GM12878 (cell line): ENCODE measurements at regions not wholly inside any gene's neighbourhood (a gene's known extent, or its start where the extent isn't known, plus 50 kb on each side); places are given as distances from the start of the nearest gene placed in this dataset.

ENCODE experiments used
- ATAC-seq: fragments of 200-7000 bp; cut with Tn5 transposase; 3 replicates; pipeline ENCODE4 v1.9.1; 2020; ENCODE audit warnings: mild to moderate bottlenecking, moderate library complexity
- BruUV-seq: library from RNA; stranded (reverse); fragments of 400-500 nt; replicated peaks from 2 replicates; lab custom pipeline; 2021; lab: Mats Ljungman, UMichigan
- CTCF ChIA-PET: fragments of 300-600 bp; sonication (Branson Sonifier 250); formaldehyde crosslinking; extraction: SDS; loops from one replicate; lab custom pipeline; 2021; ENCODE audit warnings: inconsistent platforms; lab: Yijun Ruan, JAX
- POLR2A ChIA-PET: fragments of 350-600 bp; formaldehyde crosslinking; extraction: SDS; loops from one replicate; lab custom pipeline; 2021; ENCODE audit warnings: inconsistent platforms; lab: Charles Lee
- RAD21 ChIA-PET: fragments of 300-600 bp; sonication (Branson Sonifier 250); formaldehyde crosslinking; loops from one replicate; lab custom pipeline; 2023; ENCODE audit warnings: antibody characterized with exemption; ENCODE audit not compliant: unreplicated experiment; lab: Charles Lee
- SMC1A ChIA-PET: fragments of 300-600 bp; sonication (Branson Sonifier 250); formaldehyde crosslinking; loops from one replicate; lab custom pipeline; 2023; ENCODE audit not compliant: unreplicated experiment, uncharacterized antibody; lab: Charles Lee
- DNase-seq: peaks from one replicate; pipeline ENCODE4 v3.0.0-alpha.2; 2011; ENCODE audit warnings: low read depth, low spot score
- FAIRE-seq: peaks from 3 replicates; lab custom pipeline; 2011; peaks lifted over from hg19 to GRCh38; lab: Jason Lieb, UNC
- H2AFZ ChIP-seq: 2 replicates; pipeline ENCODE4 v1.6.0; 2011; ENCODE audit warnings: low read depth, low read length, control low read depth; ENCODE audit not compliant: control insufficient read depth
- H3K27ac ChIP-seq: 2 replicates; pipeline ENCODE4 v1.5.1; 2011; ENCODE audit warnings: control low read depth; ENCODE audit not compliant: control insufficient read depth, insufficient read depth
- H3K27me3 ChIP-seq, 2 experiments: replicated peaks in 1 of 2; 2 replicates each; pipeline versions ENCODE4 v1.6.0 to v1.6.1; 2011; ENCODE audit warnings: low read length in 1 of 2; ENCODE audit not compliant: control insufficient read depth in 2 of 2, insufficient read depth in 2 of 2
- H3K36me3 ChIP-seq, 2 experiments: 2 replicates each; pipeline ENCODE4 v1.5.1; 2011; ENCODE audit warnings: low read length in 1 of 2; ENCODE audit not compliant: control insufficient read depth in 2 of 2, insufficient read depth in 2 of 2
- H3K4me1 ChIP-seq: 2 replicates; pipeline ENCODE4 v1.6.1; 2011; ENCODE audit warnings: mild to moderate bottlenecking, low read length, moderate library complexity, mixed read lengths; ENCODE audit not compliant: control insufficient read depth, insufficient read depth
- H3K4me2 ChIP-seq: 2 replicates; pipeline ENCODE4 v1.6.0; 2011; ENCODE audit warnings: control low read depth; ENCODE audit not compliant: control insufficient read depth, insufficient read depth
- H3K4me3 ChIP-seq: fragments of 200-600 bp; sonication (generic); 2 replicates; pipeline ENCODE4 v1.5.1; 2016
- H3K79me2 ChIP-seq: 2 replicates; pipeline ENCODE4 v1.6.0; 2011; ENCODE audit warnings: low read length; ENCODE audit not compliant: control insufficient read depth, insufficient read depth
- H3K9ac ChIP-seq: 2 replicates; pipeline ENCODE4 v1.8.0; 2011; ENCODE audit warnings: low read length, control low read depth, mixed read lengths; ENCODE audit not compliant: control insufficient read depth, insufficient read depth
- H3K9me3 ChIP-seq: replicated peaks from 3 replicates; pipeline ENCODE4 v1.5.1; 2011; ENCODE audit warnings: mild to moderate bottlenecking, low read length; ENCODE audit not compliant: control insufficient read depth, insufficient read depth
- H4K20me1 ChIP-seq: 2 replicates; pipeline ENCODE4 v1.6.0; 2011; ENCODE audit not compliant: control insufficient read depth, insufficient read depth
- CBX3 ChIP-seq: fragments of 200-600 bp; sonication (generic); IDR thresholded peaks from 2 replicates; pipeline ENCODE4 v1.6.1; 2016; ENCODE audit warnings: low read depth, borderline replicate concordance
- MYB ChIP-seq: fragments of 150-350 bp; IDR thresholded peaks from 2 replicates; pipeline ENCODE4 v1.6.1; 2014; ENCODE audit warnings: mild to moderate bottlenecking, low read depth, low read length, borderline replicate concordance
- NFIC ChIP-seq: IDR thresholded peaks from 2 replicates; pipeline ENCODE4 v1.6.1; 2012; ENCODE audit warnings: low read depth, mild to moderate bottlenecking, inconsistent platforms, low read length, moderate library complexity
- NR2F1 ChIP-seq: fragments of 450-650 bp; conservative IDR thresholded peaks from 2 replicates; pipeline ENCODE4 v1.6.1; 2017; ENCODE audit warnings: mild to moderate bottlenecking
- PML ChIP-seq: IDR thresholded peaks from 2 replicates; pipeline ENCODE4 v1.6.1; 2012; ENCODE audit warnings: low read length, inconsistent platforms
- RELA ChIP-seq: fragments of 450-650 bp; IDR thresholded peaks from 2 replicates; pipeline ENCODE4 v1.8.0; 2014; ENCODE audit warnings: borderline replicate concordance; ENCODE audit not compliant: partially characterized antibody
- SKIL ChIP-seq: fragments of 450-650 bp; IDR thresholded peaks from 2 replicates; pipeline ENCODE4 v1.6.1; 2017; ENCODE audit warnings: mild to moderate bottlenecking, low read depth, inconsistent platforms; ENCODE audit not compliant: poor library complexity, severe bottlenecking
- SREBF2 ChIP-seq: IDR thresholded peaks from 2 replicates; pipeline ENCODE4 v1.6.1; 2012; ENCODE audit warnings: mild to moderate bottlenecking, low read length
- USF2 ChIP-seq: IDR thresholded peaks from 2 replicates; pipeline ENCODE4 v1.6.1; 2011; ENCODE audit warnings: low read depth, low read length, improper control_type of control experiment, borderline replicate concordance
- ZBTB33 ChIP-seq: fragments of 450-650 bp; IDR thresholded peaks from 2 replicates; pipeline ENCODE4 v1.6.1; 2017; ENCODE audit warnings: mild to moderate bottlenecking
- WGBS: methylation state at CpG from one replicate; pipeline ENCODE4 v1.1.6; 2016; ENCODE audit warnings: low lambda C conversion rate; ENCODE audit not compliant: insufficient replicate concordance, insufficient coverage; ENCODE audit errors: missing lambda C conversion rate; 5-methylcytosine and 5-hydroxymethylcytosine counted together
- in situ Hi-C: fragments of 300-500 bp; cut with MboI; formaldehyde crosslinking; loops from 9 replicates; pipeline ENCODE4 v1.14.3; 2018; ENCODE audit warnings: mixed read lengths
- intact Hi-C: fragments of 100-400 bp; cut with micrococcal nuclease; formaldehyde crosslinking; loops from one replicate; pipeline ENCODE4 v1.14.2; 2022; ENCODE audit not compliant: unreplicated experiment

- H3K79me2 ChIP-seq = no peaks in the 10 kb centered on the region
- ChIA-PET CTCF (no interaction called here), RAD21 (no interaction called here), POLR2A (no interaction called here), SMC1A (no interaction called here)
- no peak for DNase-seq
- in situ Hi-C loops (no loop called here), intact Hi-C loops (no loop called here)
- H3K9me3 ChIP-seq = no peaks in the 10 kb centered on the region; the same call in 2 of the 3 replicates
- no TSS peak for BruUV-seq
- no peak overlapping the region for H2AFZ ChIP-seq
- H4K20me1 ChIP-seq = no peaks in the 10 kb centered on the region
- H3K4me3 ChIP-seq = no peak overlapping the region
- 60% methylated on average over 19 of the region's 19 CpGs for WGBS
- H3K9ac ChIP-seq = no peak overlapping the region
- no peak for ATAC-seq
- no peak for FAIRE-seq
- no peaks in the 10 kb centered on the region for H3K4me1 ChIP-seq
- no peak overlapping the region for H3K4me2 ChIP-seq
- no peaks in the 10 kb centered on the region for H3K36me3 ChIP-seq
- TF ChIP-seq PML (no peak), NR2F1 (no peak), NFIC (no peak)
- no peak overlapping the region for H3K27ac ChIP-seq
- H3K27me3 ChIP-seq = no peaks in the 10 kb centered on the region
Observed at GRCh38 chr22:48594757-48595510, 1232.7 kb downstream of the BRD1 start.

GRCh38 chr22:48594016-48594756, 1233.5 kb downstream of the BRD1 start:
- Histone ChIP-seq H2AFZ (no peak overlapping the region), H3K4me2 (no peak overlapping the region), H3K36me3 (no peaks in the 10 kb centered on the region), H3K9ac (no peak overlapping the region), H3K4me1 (no peaks in the 10 kb centered on the region), H3K9me3 (no peaks in the 10 kb centered on the region; the same call in 2 of the 3 replicates), H3K27me3 (no peaks in the 10 kb centered on the region), H4K20me1 (no peaks in the 10 kb centered on the region), H3K4me3 (no peak overlapping the region), H3K27ac (no peak overlapping the region), H3K79me2 (no peaks in the 10 kb centered on the region)
- ChIA-PET RAD21 (no interaction called here), SMC1A (no interaction called here), POLR2A (no interaction called here), CTCF (no interaction called here)
- intact Hi-C loops (no loop called here), in situ Hi-C loops (no loop called here)
- no peak for DNase-seq
- ATAC-seq = no peak
- FAIRE-seq = no peak
- no TSS peak for BruUV-seq
- WGBS = 31% methylated on average over 21 of the region's 21 CpGs
- no peak for TF ChIP-seq MYB
- no peak for TF ChIP-seq USF2
- no peak for TF ChIP-seq CBX3
- no peak for TF ChIP-seq ZBTB33
- TF ChIP-seq SKIL = no peak
- TF ChIP-seq SREBF2 = no peak
- TF ChIP-seq RELA = no peak
